C4-2B (cell line): ENCODE measurements at regions not wholly inside any gene's neighbourhood (a gene's known extent, or its start where the extent isn't known, plus 50 kb on each side); places are given as distances from the start of the nearest gene placed in this dataset.

Experiments used
- ZFX ChIP-seq: fragments of 450-650 bp; IDR thresholded peaks from 2 replicates; pipeline ENCODE4 v1.6.1; 2017
- TF ChIP-seq, protein P1 (sequence below): fragments of 450-650 bp; conservative IDR thresholded peaks from 2 replicates; pipeline ENCODE4 v1.5.1; 2017; ENCODE audit warnings: mild to moderate bottlenecking

DNA sequence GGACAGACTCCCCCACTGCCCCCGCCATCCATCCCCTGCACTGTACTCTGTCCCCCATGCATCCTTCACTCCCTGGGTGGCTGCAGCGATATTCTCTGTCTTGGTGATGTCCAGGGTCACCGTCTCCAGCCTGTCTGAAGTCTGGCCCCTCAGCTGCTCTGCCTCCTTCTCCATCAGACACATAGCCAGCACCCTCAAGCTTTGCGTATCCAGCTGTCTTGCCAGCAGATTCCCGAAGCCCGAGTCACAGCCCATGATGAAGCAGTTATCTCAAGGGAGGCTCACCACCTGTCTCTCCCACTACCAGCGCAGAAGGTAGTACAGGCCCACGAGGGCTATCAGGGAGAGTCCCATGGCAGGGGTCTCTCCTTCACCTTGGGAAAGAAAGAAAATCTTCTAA is 77.8 kb downstream of the HSD17B6 start:
- TF ChIP-seq, protein P1, sequence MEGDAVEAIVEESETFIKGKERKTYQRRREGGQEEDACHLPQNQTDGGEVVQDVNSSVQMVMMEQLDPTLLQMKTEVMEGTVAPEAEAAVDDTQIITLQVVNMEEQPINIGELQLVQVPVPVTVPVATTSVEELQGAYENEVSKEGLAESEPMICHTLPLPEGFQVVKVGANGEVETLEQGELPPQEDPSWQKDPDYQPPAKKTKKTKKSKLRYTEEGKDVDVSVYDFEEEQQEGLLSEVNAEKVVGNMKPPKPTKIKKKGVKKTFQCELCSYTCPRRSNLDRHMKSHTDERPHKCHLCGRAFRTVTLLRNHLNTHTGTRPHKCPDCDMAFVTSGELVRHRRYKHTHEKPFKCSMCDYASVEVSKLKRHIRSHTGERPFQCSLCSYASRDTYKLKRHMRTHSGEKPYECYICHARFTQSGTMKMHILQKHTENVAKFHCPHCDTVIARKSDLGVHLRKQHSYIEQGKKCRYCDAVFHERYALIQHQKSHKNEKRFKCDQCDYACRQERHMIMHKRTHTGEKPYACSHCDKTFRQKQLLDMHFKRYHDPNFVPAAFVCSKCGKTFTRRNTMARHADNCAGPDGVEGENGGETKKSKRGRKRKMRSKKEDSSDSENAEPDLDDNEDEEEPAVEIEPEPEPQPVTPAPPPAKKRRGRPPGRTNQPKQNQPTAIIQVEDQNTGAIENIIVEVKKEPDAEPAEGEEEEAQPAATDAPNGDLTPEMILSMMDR = no peak
- TF ChIP-seq ZFX = no peak
